CD4-positive, alpha-beta memory T cell (primary cell): ENCODE measurements at regions not wholly inside any gene's neighbourhood (a gene's known extent, or its start where the extent isn't known, plus 50 kb on each side); places are given as distances from the start of the nearest gene placed in this dataset.
"Not testable (repeated sequence)": the region's sequence is repeated elsewhere in the genome, so short reads cannot be mapped to it uniquely, and the experiment has no call there.

Experiments used
- CTCF ChIA-PET: fragments of 350-600 bp; sonication (Branson Sonifier 250); formaldehyde crosslinking; loops from one replicate; lab custom pipeline; 2021; ENCODE audit warnings: inconsistent platforms; ENCODE audit not compliant: partially characterized antibody; lab: Charles Lee
- POLR2A ChIA-PET: fragments of 350-600 bp; sonication (Branson Sonifier 250); formaldehyde crosslinking; loops from one replicate; lab custom pipeline; 2021; ENCODE audit not compliant: partially characterized antibody; lab: Charles Lee
- DNase-seq, 5 donors: peaks; one replicate each; pipeline versions ENCODE4 v3.0.0 to v3.0.0-alpha.2; 2020 to 2022; ENCODE audit warnings: mixed read lengths in 1 of 5
- H3K27ac ChIP-seq: one replicate; pipeline ENCODE4 v1.7.0; 2013; ENCODE audit warnings: low read depth, low read length
- H3K27me3 ChIP-seq: 2 replicates; pipeline ENCODE4 v1.7.0; 2013; ENCODE audit warnings: mild to moderate bottlenecking, low read length, moderate library complexity; ENCODE audit not compliant: insufficient read depth
- H3K36me3 ChIP-seq: 2 replicates; pipeline ENCODE4 v1.7.0; 2013; ENCODE audit warnings: mild to moderate bottlenecking, low read length, moderate library complexity; ENCODE audit not compliant: insufficient read depth
- H3K4me1 ChIP-seq: 2 replicates; pipeline ENCODE4 v1.7.0; 2013; ENCODE audit warnings: mild to moderate bottlenecking, low read length, moderate library complexity; ENCODE audit not compliant: insufficient read depth
- H3K4me3 ChIP-seq, 2 donors: one replicate each; pipeline ENCODE4 v1.7.0; 2013; ENCODE audit warnings: low read length in 2 of 2, mild to moderate bottlenecking in 1 of 2
- H3K9me3 ChIP-seq, 2 donors: one replicate each; pipeline ENCODE4 v1.7.0; 2013; ENCODE audit warnings: low read length in 2 of 2, control low read depth in 1 of 2; ENCODE audit not compliant: control insufficient read depth in 1 of 2
- H3K27ac Mint-ChIP-seq, 7 donors: one replicate each; pipeline ENCODE4 v1.8.0; 2020 to 2021; ENCODE audit warnings: mixed read lengths in 7 of 7, mild to moderate bottlenecking in 6 of 7, inconsistent platforms in 3 of 7, moderate library complexity in 3 of 7
- H3K27me3 Mint-ChIP-seq, 2 donors: one replicate each; pipeline ENCODE4 v1.8.0; 2020 to 2021; ENCODE audit warnings: mixed read lengths in 2 of 2
- H3K36me3 Mint-ChIP-seq, 2 donors: one replicate each; pipeline ENCODE4 v1.8.0; 2020 to 2021; ENCODE audit warnings: mixed read lengths in 2 of 2, inconsistent platforms in 1 of 2, mild to moderate bottlenecking in 1 of 2
- H3K4me1 Mint-ChIP-seq, 4 donors: one replicate each; pipeline ENCODE4 v1.8.0; 2020 to 2021; ENCODE audit warnings: mixed read lengths in 4 of 4, mild to moderate bottlenecking in 1 of 4
- H3K4me3 Mint-ChIP-seq, 8 donors: one replicate each; pipeline ENCODE4 v1.8.0; 2020 to 2021; ENCODE audit warnings: mixed read lengths in 8 of 8, mild to moderate bottlenecking in 7 of 8, moderate library complexity in 6 of 8, inconsistent platforms in 3 of 8
- H3K9me3 Mint-ChIP-seq, 8 donors: one replicate each; pipeline ENCODE4 v1.8.0; 2020 to 2021; ENCODE audit warnings: mixed read lengths in 8 of 8, mild to moderate bottlenecking in 5 of 8, inconsistent platforms in 3 of 8, moderate library complexity in 1 of 8
- intact Hi-C: fragments of 100-400 bp; cut with micrococcal nuclease; formaldehyde crosslinking; loops from one replicate; pipeline ENCODE4 v1.15.1; 2023

DNA sequence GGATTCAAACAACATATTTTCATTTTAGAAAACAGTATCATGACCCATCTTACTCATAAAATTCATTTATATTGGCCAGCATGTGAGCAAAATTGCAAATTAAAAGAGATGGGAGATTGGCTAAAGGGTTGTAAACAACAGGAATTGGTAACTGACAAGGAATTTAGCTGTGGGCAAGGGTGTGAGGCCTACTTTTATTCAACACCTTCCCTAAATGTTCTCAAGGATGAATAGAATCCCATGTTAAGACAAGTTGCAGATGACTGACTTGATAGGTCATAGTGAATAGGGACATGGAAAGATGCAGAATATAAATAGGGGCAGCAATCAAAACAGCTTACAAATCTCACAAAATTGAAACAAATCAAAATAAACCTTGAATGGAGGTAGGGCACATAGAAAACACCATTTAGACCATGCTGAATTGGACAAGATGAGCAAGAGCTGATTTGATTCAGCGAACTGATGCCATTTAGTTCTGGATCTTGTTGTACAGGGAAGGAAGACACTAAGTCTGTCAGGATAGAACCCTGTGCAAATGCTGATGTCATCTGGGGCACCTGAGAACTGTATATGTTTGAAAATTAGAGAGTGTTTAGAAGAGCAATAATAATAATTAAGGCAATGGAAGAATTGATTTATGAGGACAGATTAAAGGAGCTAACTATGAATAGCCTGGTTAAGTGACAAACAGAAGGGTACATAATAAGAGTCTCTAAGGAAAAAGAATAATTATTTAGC, 509.7 kb downstream of the ZEB2 start:
- no peaks in the 10 kb centered on the region for H3K9me3 ChIP-seq
- Mint-ChIP-seq H3K36me3 (peaks cover 0 to 8% of the 10 kb centered on the region in 2 donors), H3K4me3 (no peak overlapping the region), H3K9me3 (no peaks in the 10 kb centered on the region), H3K27ac (no peak overlapping the region), H3K4me1 (no peaks in the 10 kb centered on the region), H3K27me3 (no peaks in the 10 kb centered on the region)
- ChIA-PET CTCF (no interaction called here), POLR2A (no interaction called here)
- DNase-seq: no peak
- H3K27ac ChIP-seq: no peak overlapping the region
- no peak overlapping the region for H3K4me3 ChIP-seq
- no peaks in the 10 kb centered on the region for H3K27me3 ChIP-seq
- intact Hi-C loops: no loop called here
- H3K36me3 ChIP-seq: no peaks in the 10 kb centered on the region
- no peaks in the 10 kb centered on the region for H3K4me1 ChIP-seq

DNA sequence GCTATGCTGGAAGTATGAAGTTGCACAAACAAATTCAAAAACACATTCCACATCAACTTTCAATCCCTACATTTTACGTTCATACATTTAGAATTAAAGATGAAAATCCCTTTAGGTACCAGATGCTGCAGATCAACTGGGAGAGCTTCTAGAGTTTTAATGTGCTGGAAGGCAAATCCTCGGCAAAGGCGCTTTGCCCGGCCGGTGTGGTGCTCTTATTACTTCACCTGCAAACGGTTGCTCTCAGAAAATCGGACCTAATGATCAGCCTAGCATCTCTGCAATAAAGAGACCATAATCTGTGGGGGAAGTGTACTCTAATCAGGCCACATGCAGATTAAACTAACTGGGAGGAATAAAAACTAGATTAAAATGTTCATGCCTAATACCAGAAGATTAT, 513.8 kb downstream of the ZEB2 start:
- H3K27me3 ChIP-seq: no peaks in the 10 kb centered on the region
- no peak for DNase-seq

DNA sequence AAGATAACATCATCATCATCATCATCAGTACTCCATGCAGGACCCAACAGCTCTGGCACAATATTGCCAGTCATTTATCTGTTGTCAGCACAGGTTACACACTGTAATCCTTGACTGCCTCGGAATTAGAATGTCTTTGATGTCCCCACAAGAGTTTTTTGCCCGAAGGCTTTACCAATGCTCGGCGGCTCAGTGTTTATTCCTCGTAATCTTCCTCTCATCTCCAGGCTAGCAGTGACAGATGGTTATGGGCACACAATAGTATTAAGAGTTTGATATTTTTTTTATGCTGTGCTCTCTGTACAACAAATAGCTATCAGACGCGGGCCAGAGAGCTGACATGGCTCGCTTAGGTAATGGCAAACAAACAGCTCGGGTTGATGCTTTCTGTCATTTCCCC, 515.2 kb downstream of the ZEB2 start:
- Histone ChIP-seq H3K4me3 (no peak overlapping the region), H3K36me3 (no peaks in the 10 kb centered on the region), H3K9me3 (no peaks in the 10 kb centered on the region), H3K27ac (no peak overlapping the region), H3K4me1 (no peaks in the 10 kb centered on the region), H3K27me3 (no peaks in the 10 kb centered on the region)
- no peak for DNase-seq
- intact Hi-C loops: no loop called here
- POLR2A ChIA-PET: no interaction called here
- Mint-ChIP-seq H3K36me3 (peaks cover 0 to 8% of the 10 kb centered on the region in 2 donors), H3K4me3 (no peak overlapping the region), H3K4me1 (peaks cover 0 to 2% (median 0%) of the 10 kb centered on the region in 4 donors), H3K27me3 (no peaks in the 10 kb centered on the region), H3K9me3 (no peaks in the 10 kb centered on the region), H3K27ac (no peak overlapping the region)
- CTCF ChIA-PET: no interaction called here

More for the DNA sequence above, 513.8 kb downstream of the ZEB2 start:
- H3K4me1 ChIP-seq: no peaks in the 10 kb centered on the region
- Mint-ChIP-seq H3K4me1 (peaks cover 0 to 2% (median 0%) of the 10 kb centered on the region in 4 donors), H3K36me3 (peaks cover 0 to 8% of the 10 kb centered on the region in 2 donors), H3K27ac (no peak overlapping the region), H3K9me3 (no peaks in the 10 kb centered on the region), H3K4me3 (no peak overlapping the region), H3K27me3 (no peaks in the 10 kb centered on the region)
- no peaks in the 10 kb centered on the region for H3K9me3 ChIP-seq
- H3K4me3 ChIP-seq: no peak overlapping the region
- POLR2A ChIA-PET: no interaction called here
- CTCF ChIA-PET: no interaction called here
- intact Hi-C loops: no loop called here
- no peaks in the 10 kb centered on the region for H3K36me3 ChIP-seq
- no peak overlapping the region for H3K27ac ChIP-seq

DNA sequence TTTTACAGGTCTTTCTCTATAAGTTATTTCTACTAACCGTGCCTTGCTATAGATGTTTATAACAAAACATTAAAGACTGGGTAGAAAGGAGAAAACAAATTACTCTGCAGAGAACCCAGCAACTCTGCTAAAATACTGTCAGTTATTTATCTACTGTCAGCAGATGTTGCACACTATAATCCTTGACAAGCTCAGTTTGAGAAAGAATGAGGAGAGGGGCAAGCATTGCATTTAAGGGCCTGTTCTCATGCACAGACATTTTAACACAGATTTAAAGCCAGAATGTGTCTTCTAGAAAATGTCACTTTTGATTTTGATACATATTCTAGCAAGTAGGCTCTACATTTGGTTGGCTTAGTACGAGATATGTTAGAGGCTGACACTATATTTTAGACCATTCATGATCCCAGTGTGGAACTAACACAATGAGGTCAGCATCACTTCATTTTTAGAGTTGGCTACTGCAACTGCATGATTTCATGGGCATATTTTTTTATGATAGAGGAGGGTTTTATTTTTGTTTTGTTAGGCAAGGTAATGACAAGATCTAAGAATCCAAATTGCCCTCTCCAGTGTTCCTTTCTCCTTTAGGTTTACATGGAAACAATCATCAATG, 516.4 kb downstream of the ZEB2 start:
- Histone ChIP-seq H3K4me1 (no peaks in the 10 kb centered on the region), H3K9me3 (no peaks in the 10 kb centered on the region), H3K27ac (no peak overlapping the region), H3K27me3 (no peaks in the 10 kb centered on the region), H3K36me3 (no peaks in the 10 kb centered on the region), H3K4me3 (no peak overlapping the region)
- Mint-ChIP-seq H3K4me3 (no peak overlapping the region), H3K36me3 (peaks cover 0 to 8% of the 10 kb centered on the region in 2 donors), H3K4me1 (peaks cover 0 to 2% (median 0%) of the 10 kb centered on the region in 4 donors), H3K9me3 (no peaks in the 10 kb centered on the region), H3K27ac (no peak overlapping the region), H3K27me3 (no peaks in the 10 kb centered on the region)
- intact Hi-C loops: no loop called here
- DNase-seq: no peak
- ChIA-PET CTCF (no interaction called here), POLR2A (no interaction called here)

DNA sequence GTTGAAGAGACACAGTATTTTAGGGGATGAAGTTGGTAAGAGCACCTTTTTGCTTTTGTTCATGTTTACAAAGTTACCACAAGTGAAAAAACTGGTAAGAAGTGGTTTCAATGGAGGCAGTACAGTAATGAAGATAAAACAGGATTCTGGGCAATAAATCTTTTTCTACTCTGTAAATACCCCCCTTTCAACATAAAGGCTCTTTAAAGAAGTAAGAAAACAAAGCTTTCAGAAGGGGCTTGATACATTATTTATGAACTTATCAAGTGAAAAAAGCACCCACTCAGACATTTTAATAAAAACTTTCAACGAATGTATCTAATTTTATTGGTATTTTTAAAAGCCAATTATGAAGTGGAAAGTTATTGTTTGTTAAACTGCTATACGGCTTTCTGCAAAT, 522.9 kb downstream of the ZEB2 start:
- H3K27me3 Mint-ChIP-seq: no peaks in the 10 kb centered on the region
- Histone ChIP-seq H3K9me3 (no peaks in the 10 kb centered on the region), H3K4me1 (no peaks in the 10 kb centered on the region), H3K27me3 (no peaks in the 10 kb centered on the region), H3K36me3 (no peaks in the 10 kb centered on the region), H3K27ac (no peak overlapping the region), H3K4me3 (no peak overlapping the region)
- H3K36me3 Mint-ChIP-seq: no peaks in the 10 kb centered on the region
- no peaks in the 10 kb centered on the region for H3K4me1 Mint-ChIP-seq
- H3K4me3 Mint-ChIP-seq: no peak overlapping the region
- no peak overlapping the region for H3K27ac Mint-ChIP-seq
- ChIA-PET CTCF (no interaction called here), POLR2A (no interaction called here)
- intact Hi-C loops: no loop called here
- no peak for DNase-seq
- no peaks in the 10 kb centered on the region for H3K9me3 Mint-ChIP-seq

DNA sequence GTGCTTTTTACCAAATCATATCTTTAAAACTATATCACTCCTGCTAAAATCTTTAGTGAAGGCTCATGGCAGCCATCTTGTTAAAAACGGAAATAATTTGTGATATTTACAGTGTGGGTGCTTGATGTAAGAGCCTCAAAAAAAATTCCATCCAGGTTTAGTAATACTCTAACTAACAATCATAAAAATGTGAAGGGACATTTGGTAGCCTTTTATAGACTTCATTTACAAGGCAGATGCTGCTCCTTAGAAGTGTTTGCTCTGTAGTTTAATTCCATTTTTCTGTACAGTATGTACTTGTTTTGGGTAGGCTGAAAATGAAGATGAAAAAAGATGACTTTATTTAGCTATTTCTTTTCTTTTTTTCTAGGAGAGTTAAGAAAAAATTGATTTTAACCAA, 525.0 kb downstream of the ZEB2 start:
- Histone ChIP-seq H3K36me3 (no peaks in the 10 kb centered on the region), H3K27ac (no peak overlapping the region), H3K4me3 (no peak overlapping the region), H3K4me1 (no peaks in the 10 kb centered on the region), H3K9me3 (no peaks in the 10 kb centered on the region), H3K27me3 (no peaks in the 10 kb centered on the region)
- POLR2A ChIA-PET: no interaction called here
- no peak for DNase-seq
- intact Hi-C loops: no loop called here
- CTCF ChIA-PET: no interaction called here
- no peak overlapping the region for H3K4me3 Mint-ChIP-seq
- no peak overlapping the region for H3K27ac Mint-ChIP-seq
- peaks cover 0 to 10% (median 1%) of the 10 kb centered on the region in 8 donors for H3K9me3 Mint-ChIP-seq
- H3K27me3 Mint-ChIP-seq: no peaks in the 10 kb centered on the region
- H3K4me1 Mint-ChIP-seq: no peaks in the 10 kb centered on the region
- peaks cover 0 to 3% of the 10 kb centered on the region in 2 donors for H3K36me3 Mint-ChIP-seq

DNA sequence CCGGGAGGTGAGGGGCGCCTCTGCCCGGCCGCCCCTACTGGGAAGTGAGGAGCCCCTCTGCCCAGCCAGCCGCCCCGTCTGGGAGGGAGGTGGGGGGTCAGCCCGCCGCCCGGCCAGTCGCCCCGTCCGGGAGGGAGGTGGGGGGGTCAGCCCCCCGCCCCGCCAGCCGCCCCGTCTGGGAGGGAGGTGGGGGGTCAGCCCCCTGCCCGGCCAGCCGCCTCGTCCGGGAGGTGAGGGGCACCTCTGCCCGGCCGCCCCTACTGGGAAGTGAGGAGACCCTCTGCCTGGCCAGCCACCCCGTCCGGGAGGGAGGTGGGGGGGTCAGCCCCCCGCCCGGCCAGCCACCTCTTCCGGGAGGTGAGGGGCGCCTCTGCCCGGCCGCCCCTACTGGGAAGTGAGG, 528.3 kb downstream of the ZEB2 start:
- H3K4me1 Mint-ChIP-seq, H3K27me3 Mint-ChIP-seq, H3K4me3 Mint-ChIP-seq, DNase-seq, intact Hi-C loops, H3K36me3 ChIP-seq, H3K4me1 ChIP-seq, H3K36me3 Mint-ChIP-seq, POLR2A ChIA-PET, CTCF ChIA-PET, H3K4me3 ChIP-seq, H3K27me3 ChIP-seq, H3K27ac ChIP-seq, H3K9me3 ChIP-seq, H3K27ac Mint-ChIP-seq: not testable (repeated sequence)
- peaks cover 0 to 10% (median 1%) of the 10 kb centered on the region in 8 donors for H3K9me3 Mint-ChIP-seq
